Trophoblast cell (in vitro differentiated cells and primary cell): ENCODE measurements at regions not wholly inside any gene's neighbourhood (a gene's known extent, or its start where the extent isn't known, plus 50 kb on each side); places are given as distances from the start of the nearest gene placed in this dataset.

Experiments used
- DNase-seq, 2 donors: peaks; one replicate each; pipeline ENCODE4 v3.0.0-alpha.2; 2016
- H2AFZ ChIP-seq: 2 replicates; pipeline ENCODE4 v1.6.1; 2013; ENCODE audit warnings: low read length, moderate library complexity, mild to moderate bottlenecking; ENCODE audit not compliant: insufficient read depth, poor library complexity
- H2AK5ac ChIP-seq: 2 replicates; pipeline ENCODE4 v1.6.1; 2013; ENCODE audit warnings: mild to moderate bottlenecking, low read length
- H2BK120ac ChIP-seq: 2 replicates; pipeline ENCODE4 v1.6.1; 2013; ENCODE audit warnings: low read length, mild to moderate bottlenecking, moderate library complexity; ENCODE audit not compliant: insufficient read depth, poor library complexity
- H2BK12ac ChIP-seq: 2 replicates; pipeline ENCODE4 v1.6.1; 2013; ENCODE audit warnings: mild to moderate bottlenecking, low read length, moderate library complexity
- H2BK5ac ChIP-seq: 2 replicates; pipeline ENCODE4 v1.6.1; 2013; ENCODE audit warnings: low read length, low read depth, moderate library complexity, mild to moderate bottlenecking; ENCODE audit not compliant: poor library complexity
- H3K14ac ChIP-seq: 2 replicates; pipeline ENCODE4 v1.6.1; 2013; ENCODE audit warnings: mild to moderate bottlenecking, low read length
- H3K18ac ChIP-seq: 2 replicates; pipeline ENCODE4 v1.6.1; 2013; ENCODE audit warnings: mild to moderate bottlenecking, low read length
- H3K23ac ChIP-seq: 2 replicates; pipeline ENCODE4 v1.6.1; 2013; ENCODE audit warnings: low read length
- H3K27ac ChIP-seq: 2 replicates; pipeline ENCODE4 v1.5.1; 2013; ENCODE audit warnings: low read depth, mild to moderate bottlenecking, inconsistent platforms, low read length, moderate library complexity
- H3K27me3 ChIP-seq: 2 replicates; pipeline ENCODE4 v1.6.1; 2013; ENCODE audit warnings: inconsistent platforms, mild to moderate bottlenecking, low read length, moderate library complexity; ENCODE audit not compliant: insufficient read depth
- H3K36me3 ChIP-seq, 2 experiments: 1 replicate in 1 of 2; 2 replicates in 1 of 2; pipeline ENCODE4 v1.6.1; 2013; ENCODE audit warnings: low read length in 2 of 2, mild to moderate bottlenecking in 2 of 2, moderate library complexity in 1 of 2; ENCODE audit not compliant: insufficient read depth in 2 of 2, control insufficient read depth in 1 of 2
- H3K4ac ChIP-seq: 2 replicates; pipeline ENCODE4 v1.6.1; 2013; ENCODE audit warnings: low read depth, mild to moderate bottlenecking, low read length, moderate library complexity
- H3K4me1 ChIP-seq, 2 experiments: 1 replicate in 1 of 2; 2 replicates in 1 of 2; pipeline ENCODE4 v1.6.1; 2013; ENCODE audit warnings: low read length in 2 of 2, mild to moderate bottlenecking in 2 of 2, moderate library complexity in 1 of 2; ENCODE audit not compliant: insufficient read depth in 2 of 2, control insufficient read depth in 1 of 2
- H3K4me2 ChIP-seq: 2 replicates; pipeline ENCODE4 v1.6.1; 2013; ENCODE audit warnings: inconsistent platforms, mild to moderate bottlenecking, low read length, moderate library complexity
- H3K4me3 ChIP-seq: 2 replicates; pipeline ENCODE4 v1.5.1; 2013; ENCODE audit warnings: mild to moderate bottlenecking, low read depth, low read length, inconsistent platforms
- H3K79me1 ChIP-seq: one replicate; pipeline ENCODE4 v1.6.1; 2013; ENCODE audit warnings: low read length
- H3K79me2 ChIP-seq: 2 replicates; pipeline ENCODE4 v1.6.1; 2013; ENCODE audit warnings: low read length, mild to moderate bottlenecking; ENCODE audit not compliant: control insufficient read depth, insufficient read depth, poor library complexity
- H3K9ac ChIP-seq: 2 replicates; pipeline ENCODE4 v1.6.1; 2013; ENCODE audit warnings: mild to moderate bottlenecking, low read length
- H3K9me3 ChIP-seq: 2 replicates; pipeline ENCODE4 v1.6.1; 2013; ENCODE audit warnings: low read depth, mild to moderate bottlenecking, control low read depth, inconsistent platforms, low read length; ENCODE audit not compliant: insufficient read depth
- H4K12ac ChIP-seq: 2 replicates; pipeline ENCODE4 v1.6.1; 2013; ENCODE audit warnings: low read depth, mild to moderate bottlenecking, low read length, moderate library complexity
- H4K8ac ChIP-seq: 2 replicates; pipeline ENCODE4 v1.6.1; 2013; ENCODE audit warnings: low read depth, mild to moderate bottlenecking, low read length, moderate library complexity
- H4K91ac ChIP-seq: one replicate; pipeline ENCODE4 v1.6.1; 2013; ENCODE audit warnings: low read depth, mild to moderate bottlenecking, low read length, moderate library complexity
- WGBS: extraction: QIAGEN DNeasy Blood & Tissue Kit; methylation state at CpG from one replicate; pipeline ENCODE4 v1.1.7; 2013; ENCODE audit warnings: missing lambda C conversion rate; ENCODE audit not compliant: insufficient read length, insufficient coverage; ENCODE audit errors: extremely low coverage; 5-methylcytosine and 5-hydroxymethylcytosine counted together

GRCh38 chr2:5093518-5093917, 598.7 kb upstream of the SOX11 start:
- no peaks in the 10 kb centered on the region for H3K9me3 ChIP-seq
- DNase-seq = no peak

DNA sequence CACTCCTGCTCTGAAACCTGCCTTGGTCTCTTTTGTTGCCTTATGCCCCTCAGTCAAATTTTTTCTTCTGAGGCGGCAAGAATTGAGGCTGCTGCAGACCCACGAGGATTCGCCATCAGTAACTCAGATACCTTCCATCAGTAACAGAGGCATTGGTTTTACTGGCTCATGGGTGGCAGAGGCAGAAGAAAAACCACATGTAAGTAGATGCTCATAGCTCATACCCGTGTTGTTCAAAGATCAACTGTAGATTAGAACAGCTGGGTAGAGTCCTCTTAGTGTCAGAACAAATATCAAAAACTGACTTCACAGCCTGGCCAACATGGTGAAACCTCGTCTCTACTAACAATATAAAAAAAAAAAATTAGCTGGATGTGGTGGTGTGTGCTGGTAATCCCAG, 598.0 kb upstream of the SOX11 start:
- Histone ChIP-seq H2BK5ac (no peak overlapping the region), H3K4me1 (no peaks in the 10 kb centered on the region), H3K27me3 (no peaks in the 10 kb centered on the region), H2AK5ac (no peak overlapping the region), H3K9ac (no peak overlapping the region), H3K27ac (no peak overlapping the region), H4K8ac (no peak overlapping the region), H3K14ac (no peak overlapping the region), H3K18ac (no peak overlapping the region), H3K79me1 (no peaks in the 10 kb centered on the region), H4K91ac (no peak overlapping the region), H3K23ac (no peak overlapping the region), H3K4me2 (no peak overlapping the region), H3K9me3 (no peaks in the 10 kb centered on the region), H3K4me3 (no peak overlapping the region), H3K79me2 (no peaks in the 10 kb centered on the region), H2BK120ac (no peak overlapping the region), H2AFZ (no peak overlapping the region), H2BK12ac (no peak overlapping the region), H3K4ac (no peak overlapping the region), H3K36me3 (no peaks in the 10 kb centered on the region), H4K12ac (no peak overlapping the region)
- DNase-seq = no peak
- WGBS = no CpG with 5 or more reads among the region's 5 CpGs

More at GRCh38 chr2:5093518-5093917, 598.7 kb upstream of the SOX11 start:
- Histone ChIP-seq H3K14ac (no peak overlapping the region), H4K91ac (no peak overlapping the region), H2AK5ac (no peak overlapping the region), H3K79me2 (no peaks in the 10 kb centered on the region), H3K23ac (no peak overlapping the region), H2BK5ac (no peak overlapping the region), H3K4ac (no peak overlapping the region), H3K27ac (no peak overlapping the region), H3K9ac (no peak overlapping the region), H4K8ac (no peak overlapping the region), H2AFZ (no peak overlapping the region), H3K4me2 (no peak overlapping the region), H2BK12ac (no peak overlapping the region), H3K18ac (no peak overlapping the region), H3K36me3 (no peaks in the 10 kb centered on the region), H2BK120ac (no peak overlapping the region), H3K4me1 (no peaks in the 10 kb centered on the region), H3K27me3 (no peaks in the 10 kb centered on the region), H3K79me1 (no peaks in the 10 kb centered on the region), H4K12ac (no peak overlapping the region), H3K4me3 (no peak overlapping the region)
- no CpG with 5 or more reads among the region's 8 CpGs for WGBS

DNA sequence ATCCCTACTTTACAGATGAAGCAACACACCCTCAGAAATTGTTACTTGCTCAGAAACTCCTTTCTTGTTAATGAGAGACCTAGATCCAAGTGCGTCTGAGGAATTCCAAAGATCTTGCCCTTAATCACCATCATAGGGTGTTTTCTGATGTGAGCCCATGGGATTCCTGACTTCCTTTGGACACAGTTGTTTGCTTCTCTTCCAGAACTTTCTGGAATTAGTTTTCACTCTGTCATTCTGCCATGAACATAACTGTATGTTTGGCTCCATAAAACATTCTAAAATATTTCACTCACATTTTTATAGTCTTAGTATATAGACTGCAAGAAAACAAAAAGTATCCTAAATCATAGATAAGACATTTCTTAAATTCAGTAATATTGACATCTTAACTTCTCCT, 593.9 kb upstream of the SOX11 start:
- H3K27ac ChIP-seq = no peak overlapping the region
- H3K9me3 ChIP-seq = no peaks in the 10 kb centered on the region
- H3K4me2 ChIP-seq = no peak overlapping the region
- no peak overlapping the region for H2BK120ac ChIP-seq
- no peak overlapping the region for H2AK5ac ChIP-seq
- H3K4me3 ChIP-seq = no peak overlapping the region
- no peak overlapping the region for H3K4ac ChIP-seq
- no peak overlapping the region for H3K18ac ChIP-seq
- no peak overlapping the region for H3K23ac ChIP-seq
- no peak overlapping the region for H3K14ac ChIP-seq
- no peak overlapping the region for H4K12ac ChIP-seq
- no peak for DNase-seq
- H3K79me2 ChIP-seq = no peaks in the 10 kb centered on the region
- no peaks in the 10 kb centered on the region for H3K79me1 ChIP-seq
- no peak overlapping the region for H3K9ac ChIP-seq
- no peaks in the 10 kb centered on the region for H3K4me1 ChIP-seq
- no peak overlapping the region for H2BK5ac ChIP-seq
- no peak overlapping the region for H4K91ac ChIP-seq
- no peak overlapping the region for H4K8ac ChIP-seq
- H2AFZ ChIP-seq = no peak overlapping the region
- H2BK12ac ChIP-seq = no peak overlapping the region
- H3K36me3 ChIP-seq = no peaks in the 10 kb centered on the region
- WGBS = no CpG with 5 or more reads among the region's 1 CpG
- no peaks in the 10 kb centered on the region for H3K27me3 ChIP-seq

DNA sequence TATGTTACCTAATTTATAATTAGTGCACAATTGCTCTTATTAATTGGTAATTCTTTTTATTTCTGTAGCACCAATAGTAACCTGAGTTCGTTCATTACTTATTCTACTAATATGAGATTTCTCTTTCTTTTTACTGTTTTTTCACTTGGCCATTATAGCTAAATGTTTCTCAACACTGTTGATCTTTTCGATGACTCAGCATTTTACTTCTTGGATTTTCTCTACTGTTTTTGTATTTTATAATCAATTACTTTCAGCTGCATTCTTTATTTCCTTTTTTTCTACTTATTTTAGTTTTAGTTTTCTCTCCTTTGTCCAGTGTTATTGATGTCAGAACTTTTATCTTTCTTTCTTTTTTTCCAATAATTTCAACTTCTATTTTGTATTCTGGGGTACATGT, 589.4 kb upstream of the SOX11 start:
- Histone ChIP-seq H2BK5ac (no peak overlapping the region), H4K8ac (no peak overlapping the region), H3K23ac (no peak overlapping the region), H3K9ac (no peak overlapping the region), H3K9me3 (peaks cover 2% of the 10 kb centered on the region), H2AFZ (no peak overlapping the region), H3K27ac (no peak overlapping the region), H3K18ac (no peak overlapping the region), H2AK5ac (no peak overlapping the region), H3K4me2 (no peak overlapping the region), H3K79me2 (no peaks in the 10 kb centered on the region), H3K79me1 (no peaks in the 10 kb centered on the region), H3K4me1 (no peaks in the 10 kb centered on the region), H2BK120ac (no peak overlapping the region), H3K14ac (no peak overlapping the region), H3K4ac (no peak overlapping the region), H3K27me3 (no peaks in the 10 kb centered on the region), H3K4me3 (no peak overlapping the region), H2BK12ac (no peak overlapping the region), H4K91ac (no peak overlapping the region), H3K36me3 (no peaks in the 10 kb centered on the region), H4K12ac (no peak overlapping the region)
- no peak for DNase-seq
- no CpG with 5 or more reads among the region's 2 CpGs for WGBS
